ENCODE measurements at regions not wholly inside any gene's neighbourhood (a gene's known extent, or its start where the extent isn't known, plus 50 kb on each side); places are given as distances from the start of the nearest gene placed in this dataset.

- no peaks in the 10 kb centered on the region for H4K20me1 ChIP-seq (ENCODE audit: control insufficient read depth, insufficient read depth)
- H3K27me3 ChIP-seq (replicated peaks in 1 of 2; ENCODE audit: control insufficient read depth in 2 of 2, insufficient read depth in 2 of 2, low read length in 1 of 2) = no peaks in the 10 kb centered on the region
- H3K79me2 ChIP-seq (ENCODE audit: control insufficient read depth, insufficient read depth, low read length) = no peaks in the 10 kb centered on the region
- ChIA-PET SMC1A (ENCODE audit: uncharacterized antibody, unreplicated experiment) (interaction anchor here (1.1 to 1.4 kb wide), 3 partner anchors 26 to 268 kb away, joined by 3 to 4 read pairs (median 3); no protein-coding TSS in a partner anchor), POLR2A (no interaction called here), RAD21 (ENCODE audit: unreplicated experiment) (interaction anchor here (1.1 to 1.7 kb wide), 2 partner anchors 64 to 551 kb away, joined by 3 read pairs; no protein-coding TSS in a partner anchor), CTCF (interaction anchor here (1.3 to 1.4 kb wide), 2 partner anchors 64 to 538 kb away, joined by 3 to 4 read pairs; no protein-coding TSS in a partner anchor)
- H3K4me1 ChIP-seq (ENCODE audit: control insufficient read depth, insufficient read depth, low read length) = peaks cover 3% of the 10 kb centered on the region; the same call in 1 of the 2 replicates
- H3K9ac ChIP-seq (ENCODE audit: control insufficient read depth, insufficient read depth, low read length) = no peak overlapping the region
- H3K27ac ChIP-seq (ENCODE audit: control insufficient read depth, insufficient read depth) = no peak overlapping the region
- H3K36me3 ChIP-seq (ENCODE audit: control insufficient read depth in 2 of 2, insufficient read depth in 2 of 2, low read length in 1 of 2) = no peaks in the 10 kb centered on the region
- FAIRE-seq = no peak
- no peak for ATAC-seq
- intact Hi-C loops (cut with micrococcal nuclease; ENCODE audit: unreplicated experiment) = no loop called here
- H3K4me2 ChIP-seq (ENCODE audit: control insufficient read depth, insufficient read depth) = 0 out of 2 replicates have a peak overlapping the region, but pooled peaks have one; percentile 49
- H3K9me3 ChIP-seq (replicated peaks; ENCODE audit: control insufficient read depth, insufficient read depth, low read length) = no peaks in the 10 kb centered on the region; the same call in 1 of the 3 replicates
- peak; percentile 21; the same call in 1 of the 2 replicates for TF ChIP-seq RUNX3 (IDR thresholded peaks at IDR 0.05; ENCODE audit: low read length)
- no peak for TF ChIP-seq RELA (IDR thresholded peaks at IDR 0.05; ENCODE audit: borderline replicate concordance, partially characterized antibody)
- TF ChIP-seq NR2C1 (IDR thresholded peaks at IDR 0.05) = no peak
- in situ Hi-C loops (cut with MboI) = no loop called here
- no peak overlapping the region for H3K4me3 ChIP-seq
- H2AFZ ChIP-seq (ENCODE audit: control insufficient read depth, low read depth, low read length) = no peak overlapping the region
- under 1% methylated on average over 6 of the region's 6 CpGs for WGBS (ENCODE audit: insufficient coverage, insufficient replicate concordance, low lambda C conversion rate, missing lambda C conversion rate)
- no peak for DNase-seq (ENCODE audit: low read depth, low spot score)
- no TSS peak for BruUV-seq (replicated peaks)
Observed at GRCh38 chr1:199307496-199308264, 668.8 kb downstream of the PTPRC start.

- in situ Hi-C loops (cut with MboI) (no loop called here), intact Hi-C loops (cut with micrococcal nuclease; ENCODE audit: unreplicated experiment) (no loop called here)
- ATAC-seq = peak; percentile 81
- Histone ChIP-seq H3K79me2 (ENCODE audit: control insufficient read depth, insufficient read depth, low read length) (no peaks in the 10 kb centered on the region), H2AFZ (ENCODE audit: control insufficient read depth, low read depth, low read length) (no peak overlapping the region), H3K27ac (ENCODE audit: control insufficient read depth, insufficient read depth) (no peak overlapping the region), H3K4me2 (ENCODE audit: control insufficient read depth, insufficient read depth) (peak overlapping the region; percentile 49; the same call in 1 of the 2 replicates), H3K27me3 (replicated peaks in 1 of 2; ENCODE audit: control insufficient read depth in 2 of 2, insufficient read depth in 2 of 2, low read length in 1 of 2) (no peaks in the 10 kb centered on the region), H4K20me1 (ENCODE audit: control insufficient read depth, insufficient read depth) (no peaks in the 10 kb centered on the region), H3K9ac (ENCODE audit: control insufficient read depth, insufficient read depth, low read length) (no peak overlapping the region), H3K4me3 (no peak overlapping the region), H3K4me1 (ENCODE audit: control insufficient read depth, insufficient read depth, low read length) (peaks cover 3% of the 10 kb centered on the region; the same call in 1 of the 2 replicates), H3K9me3 (replicated peaks; ENCODE audit: control insufficient read depth, insufficient read depth, low read length) (no peaks in the 10 kb centered on the region; the same call in 1 of the 3 replicates), H3K36me3 (ENCODE audit: control insufficient read depth in 2 of 2, insufficient read depth in 2 of 2, low read length in 1 of 2) (no peaks in the 10 kb centered on the region)
- BruUV-seq (replicated peaks) = no TSS peak
- CTCF ChIA-PET = interaction anchor here (1.4 kb wide), 1 partner anchor 539 kb away, joined by 3 read pairs; no protein-coding TSS in a partner anchor
- 1% methylated on average over 5 of the region's 5 CpGs for WGBS (ENCODE audit: insufficient coverage, insufficient replicate concordance, low lambda C conversion rate, missing lambda C conversion rate)
- POLR2A ChIA-PET = no interaction called here
- SMC1A ChIA-PET (ENCODE audit: uncharacterized antibody, unreplicated experiment) = interaction anchor here (1.1 to 1.3 kb wide), 2 partner anchors 26 to 199 kb away, joined by 3 to 4 read pairs; no protein-coding TSS in a partner anchor
- RAD21 ChIA-PET (ENCODE audit: unreplicated experiment) = interaction anchor here (1.1 to 1.7 kb wide), 2 partner anchors 65 to 552 kb away, joined by 3 read pairs; no protein-coding TSS in a partner anchor
- peak; percentile 49 for FAIRE-seq
- no peak for DNase-seq (ENCODE audit: low read depth, low spot score)
- TF ChIP-seq BCLAF1 (IDR thresholded peaks at IDR 0.05) (no peak), CREM (IDR thresholded peaks at IDR 0.05; ENCODE audit: low read depth) (peak; percentile 62; the same call in 1 of the 2 replicates), CUX1 (IDR thresholded peaks at IDR 0.05; ENCODE audit: insufficient replicate concordance, low read depth, low read length) (no peak), STAT1 (conservative IDR thresholded peaks at IDR 0.05) (no peak)
Observed at GRCh38 chr1:199308349-199308846, 669.6 kb downstream of the PTPRC start.
